ENCODE measurements at regions not wholly inside any gene's neighbourhood (a gene's known extent, or its start where the extent isn't known, plus 50 kb on each side); places are given as distances from the start of the nearest gene placed in this dataset.
A peak's percentile ranks its signal among the peaks of the same experiment; 100 is the strongest.

DNA sequence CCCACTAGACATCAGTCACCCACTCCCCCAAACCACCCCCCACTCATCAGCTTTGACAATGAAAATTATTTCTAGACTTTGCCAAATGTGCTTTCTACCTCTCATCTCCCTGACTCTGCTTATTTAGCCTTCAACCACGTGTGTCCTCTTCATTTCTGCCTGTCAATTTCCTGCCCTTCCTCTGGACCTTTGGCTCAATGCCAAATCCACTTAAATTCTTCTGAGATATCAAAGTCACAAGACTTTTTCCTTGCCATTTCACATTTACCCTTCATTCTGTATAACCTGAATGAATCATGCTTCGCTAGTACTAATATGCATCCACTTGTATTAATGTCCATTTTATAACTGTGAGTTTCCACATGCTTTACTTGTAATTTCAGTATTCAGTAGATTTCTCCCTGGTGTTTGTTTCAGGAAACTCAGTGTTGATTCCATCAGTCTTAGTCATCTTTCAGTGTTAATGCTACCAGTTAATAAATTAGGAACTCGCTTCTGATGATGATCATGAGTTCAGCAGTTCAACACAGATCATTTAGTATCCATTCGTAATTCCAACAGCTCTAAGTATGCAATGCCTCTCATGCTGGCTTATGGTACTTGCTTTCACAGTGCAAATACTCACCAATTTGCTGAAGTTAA, 128.2 kb upstream of the OSTN start:
- Histone ChIP-seq H3K9me1 (ENCODE audit: insufficient read depth, low read length) (peaks cover 2% of the 10 kb centered on the region), H2BK120ac (ENCODE audit: low read depth, low read length) (peak overlapping the region; percentile 88), H2AK5ac (ENCODE audit: low read depth, low read length) (peak overlapping the region; percentile 70), H3K4ac (ENCODE audit: low read depth, low read length) (peak overlapping the region; percentile 70), H2AFZ (replicated peaks; ENCODE audit: low read length, poor library complexity) (no peak overlapping the region), H3K18ac (ENCODE audit: low read depth, low read length) (peak overlapping the region; percentile 88; the same call in 1 of the 2 replicates), H4K20me1 (ENCODE audit: insufficient read depth, low read length) (no peaks in the 10 kb centered on the region), H3K23ac (ENCODE audit: low read depth, low read length) (peak overlapping the region; percentile 50; the same call in 1 of the 2 replicates), H3K4me2 (ENCODE audit: low read depth, low read length) (peak overlapping the region; percentile 69; the same call in 1 of the 2 replicates), H3K79me1 (ENCODE audit: low read depth in 1 of 2, low read length in 2 of 2) (no peaks in the 10 kb centered on the region; a peak in 2 of 4 replicates), H4K8ac (ENCODE audit: low read depth in 2 of 2, low read length in 2 of 2) (peak overlapping the region; percentile 41 to 85), H3K56ac (ENCODE audit: extremely low read depth, insufficient read depth, low read length) (peak overlapping the region; percentile 45), H4K5ac (ENCODE audit: low read depth, low read length) (peak overlapping the region; percentile 64; the same call in 1 of the 2 replicates), H2AK9ac (replicated peaks; ENCODE audit: low read depth, low read length, poor library complexity) (no peak overlapping the region), H2BK20ac (ENCODE audit: low read depth, low read length) (peak overlapping the region; percentile 18), H3K27ac (ENCODE audit: insufficient read depth, low read length) (peak overlapping the region; percentile 28), H3K27me3 (ENCODE audit: control insufficient read depth, insufficient read depth, low read length) (no peaks in the 10 kb centered on the region), H3K4me3 (ENCODE audit: insufficient read depth, low read depth, low read length) (no peak overlapping the region), H3K9me3 (ENCODE audit: control insufficient read depth, insufficient read depth, low read length) (no peaks in the 10 kb centered on the region), H2BK15ac (ENCODE audit: low read depth, low read length) (peak overlapping the region; percentile 13), H2BK5ac (ENCODE audit: low read depth, low read length, poor library complexity, severe bottlenecking) (peak overlapping the region; percentile 88), H4K91ac (ENCODE audit: insufficient read depth, low read depth, low read length) (peak overlapping the region; percentile 28; the same call in 1 of the 2 replicates), H3K14ac (replicated peaks; ENCODE audit: low read depth, low read length) (peak overlapping the region; percentile 81), H3K9ac (ENCODE audit: low read depth, low read length) (no peak overlapping the region), H3K4me1 (ENCODE audit: control insufficient read depth, insufficient read depth, low read length) (peaks cover 17% of the 10 kb centered on the region; the same call in 1 of the 2 replicates), H3K36me3 (ENCODE audit: control insufficient read depth, insufficient read depth, low read length) (no peaks in the 10 kb centered on the region)
- ChIA-PET CTCF (no interaction called here), POLR2A (ENCODE audit: unreplicated experiment) (no interaction called here)
- ATAC-seq (ENCODE audit: low read depth) (no peak), DNase-seq (peak; percentile 16)
- in situ Hi-C loops (cut with MboI; ENCODE audit: low sequenced_read_pairs) (no loop called here), dilution Hi-C loops (cut with HindIII; ENCODE audit: low sequenced_read_pairs, unreplicated experiment) (no loop called here), intact Hi-C loops (cut with micrococcal nuclease) (loop anchor here (2.0 to 5.0 kb wide), 2 partner anchors 68 to 256 kb away; partner anchors contain the start of gene CCDC50)
- 0% methylated on average over 1 of the region's 4 CpGs; no CpG with 5 or more reads in 1 of the 2 experiments for WGBS, 2 experiments (ENCODE audit: extremely low coverage in 2 of 2, insufficient read length in 1 of 2)
- BruUV-seq (replicated peaks), result no TSS peak
- TF ChIP-seq SMC3 (IDR thresholded peaks at IDR 0.05; ENCODE audit: low read depth, low read length) (no peak), NFE2L2 (IDR thresholded peaks at IDR 0.05; ENCODE audit: low read depth, low read length) (no peak), CTCF (conservative IDR thresholded peaks at IDR 0.05; ENCODE audit: low read depth, low read length) (no peak), RFX5 (IDR thresholded peaks at IDR 0.05; ENCODE audit: low read depth, low read length) (no peak), POLR2A (IDR thresholded peaks at IDR 0.05; ENCODE audit: low read depth, low read length) (no peak), MAFK (IDR thresholded peaks at IDR 0.05; ENCODE audit: low read depth, low read length) (no peak), MAZ (IDR thresholded peaks at IDR 0.05; ENCODE audit: borderline replicate concordance, low read depth, low read length) (no peak), MXI1 (IDR thresholded peaks at IDR 0.05; ENCODE audit: borderline replicate concordance, low read depth, low read length) (no peak), RAD21 (IDR thresholded peaks at IDR 0.05; ENCODE audit: low read length) (no peak), CEBPB (IDR thresholded peaks at IDR 0.05; ENCODE audit: low read depth, low read length) (no peak), CHD1 (IDR thresholded peaks at IDR 0.05; ENCODE audit: low read depth, low read length) (no peak), RCOR1 (IDR thresholded peaks at IDR 0.05; ENCODE audit: insufficient replicate concordance, low read length) (no peak), BHLHE40 (IDR thresholded peaks at IDR 0.05; ENCODE audit: low read depth, low read length) (no peak)
- TF ChIP-seq, protein P1, sequence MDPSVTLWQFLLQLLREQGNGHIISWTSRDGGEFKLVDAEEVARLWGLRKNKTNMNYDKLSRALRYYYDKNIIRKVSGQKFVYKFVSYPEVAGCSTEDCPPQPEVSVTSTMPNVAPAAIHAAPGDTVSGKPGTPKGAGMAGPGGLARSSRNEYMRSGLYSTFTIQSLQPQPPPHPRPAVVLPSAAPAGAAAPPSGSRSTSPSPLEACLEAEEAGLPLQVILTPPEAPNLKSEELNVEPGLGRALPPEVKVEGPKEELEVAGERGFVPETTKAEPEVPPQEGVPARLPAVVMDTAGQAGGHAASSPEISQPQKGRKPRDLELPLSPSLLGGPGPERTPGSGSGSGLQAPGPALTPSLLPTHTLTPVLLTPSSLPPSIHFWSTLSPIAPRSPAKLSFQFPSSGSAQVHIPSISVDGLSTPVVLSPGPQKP (IDR thresholded peaks at IDR 0.05; ENCODE audit: borderline replicate concordance, low read depth, low read length), result no peak
- TF ChIP-seq, protein P2, sequence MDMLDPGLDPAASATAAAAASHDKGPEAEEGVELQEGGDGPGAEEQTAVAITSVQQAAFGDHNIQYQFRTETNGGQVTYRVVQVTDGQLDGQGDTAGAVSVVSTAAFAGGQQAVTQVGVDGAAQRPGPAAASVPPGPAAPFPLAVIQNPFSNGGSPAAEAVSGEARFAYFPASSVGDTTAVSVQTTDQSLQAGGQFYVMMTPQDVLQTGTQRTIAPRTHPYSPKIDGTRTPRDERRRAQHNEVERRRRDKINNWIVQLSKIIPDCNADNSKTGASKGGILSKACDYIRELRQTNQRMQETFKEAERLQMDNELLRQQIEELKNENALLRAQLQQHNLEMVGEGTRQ (IDR thresholded peaks at IDR 0.05; ENCODE audit: low read depth, low read length), result no peak

All from IMR-90 (cell line).